Breast epithelium (tissue), 3 donors: ENCODE measurements at regions not wholly inside any gene's neighbourhood (a gene's known extent, or its start where the extent isn't known, plus 50 kb on each side); places are given as distances from the start of the nearest gene placed in this dataset.

Source experiments
- CTCF ChIP-seq, 3 donors: fragments of 450-650 bp; IDR thresholded peaks; one replicate each; pipeline ENCODE4 v1.5.1; 2016 to 2017; ENCODE audit warnings: antibody characterized with exemption in 3 of 3, mild to moderate bottlenecking in 3 of 3, moderate library complexity in 3 of 3
- POLR2A ChIP-seq: fragments of 450-650 bp; IDR thresholded peaks from one replicate; pipeline ENCODE4 v1.6.1; 2016; ENCODE audit warnings: antibody characterized with exemption, mild to moderate bottlenecking, moderate library complexity
- POLR2AphosphoS5 ChIP-seq, 3 donors: sonication (generic); formaldehyde crosslinking; IDR thresholded peaks; one replicate each; pipeline ENCODE4 v1.6.1; 2017; ENCODE audit warnings: antibody characterized with exemption in 3 of 3

- no peak for TF ChIP-seq POLR2A
- TF ChIP-seq CTCF (IDR thresholded peaks at IDR 0.05), result no peak
- TF ChIP-seq POLR2AphosphoS5 (IDR thresholded peaks at IDR 0.05), result no peak
Observed at GRCh38 chr17:12478311-12478710, 187.4 kb upstream of the MYOCD start.
